ENCODE measurements at regions not wholly inside any gene's neighbourhood (a gene's known extent, or its start where the extent isn't known, plus 50 kb on each side); places are given as distances from the start of the nearest gene placed in this dataset.
"Not testable (repeated sequence)": the region's sequence is repeated elsewhere in the genome, so short reads cannot be mapped to it uniquely, and the experiment has no call there.

DNA sequence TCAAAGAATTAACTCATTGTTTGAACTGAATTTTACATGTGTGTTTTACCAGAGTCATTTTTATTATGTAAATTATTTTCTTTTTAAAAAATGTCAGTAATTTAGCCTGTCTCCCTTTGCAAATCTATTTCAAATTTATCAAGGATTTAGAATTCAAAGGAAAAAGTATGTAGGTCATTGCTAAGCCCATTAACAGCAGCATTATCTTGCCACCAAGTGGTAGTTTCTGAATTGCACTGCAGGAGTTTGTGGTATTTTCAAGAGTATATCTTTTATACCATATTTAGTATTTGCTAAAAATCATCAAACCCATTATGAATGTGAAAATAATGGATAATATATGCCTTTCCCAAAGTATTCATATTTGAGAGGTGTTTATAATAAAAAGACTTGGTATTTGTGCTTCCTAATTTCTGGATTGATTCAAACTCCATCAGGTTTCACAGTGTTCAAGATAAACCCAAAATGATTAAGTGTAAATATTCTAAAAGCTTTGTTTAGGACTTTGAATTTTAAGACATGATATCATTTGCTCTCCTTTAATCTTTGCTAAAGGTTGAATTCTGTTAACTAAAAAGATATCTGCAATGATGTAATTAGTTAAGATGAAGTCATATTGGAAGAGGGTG lies 711.4 kb downstream of the FSCB start:
- no peak for DNase-seq

DNA sequence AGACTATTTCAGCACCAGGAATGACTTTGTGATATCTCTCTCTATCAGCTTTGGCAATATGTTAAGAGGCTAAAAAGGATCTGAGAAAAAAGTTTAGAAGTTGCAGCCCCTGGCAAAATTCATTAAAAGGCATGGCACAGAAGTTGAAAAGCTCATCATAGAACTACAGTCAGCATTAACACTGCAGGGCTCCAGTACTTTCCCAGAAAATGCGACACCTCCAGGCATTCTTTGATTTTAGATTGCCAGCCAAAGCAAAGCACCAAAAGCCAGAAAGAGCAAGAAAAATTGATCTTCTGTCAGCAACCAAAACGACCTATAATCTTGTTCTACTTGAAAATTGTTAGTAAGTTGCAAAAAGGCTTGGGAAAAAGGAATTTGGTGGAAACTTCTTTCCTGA lies 713.5 kb downstream of the FSCB start:
- no peak for DNase-seq

- no peak for DNase-seq
These were observed 714.1 kb downstream of the FSCB start for GRCh38 chr14:43792980-43793379.

GRCh38 chr14:43790681-43791080 lies 716.4 kb downstream of the FSCB start:
- no peak for DNase-seq

DNA sequence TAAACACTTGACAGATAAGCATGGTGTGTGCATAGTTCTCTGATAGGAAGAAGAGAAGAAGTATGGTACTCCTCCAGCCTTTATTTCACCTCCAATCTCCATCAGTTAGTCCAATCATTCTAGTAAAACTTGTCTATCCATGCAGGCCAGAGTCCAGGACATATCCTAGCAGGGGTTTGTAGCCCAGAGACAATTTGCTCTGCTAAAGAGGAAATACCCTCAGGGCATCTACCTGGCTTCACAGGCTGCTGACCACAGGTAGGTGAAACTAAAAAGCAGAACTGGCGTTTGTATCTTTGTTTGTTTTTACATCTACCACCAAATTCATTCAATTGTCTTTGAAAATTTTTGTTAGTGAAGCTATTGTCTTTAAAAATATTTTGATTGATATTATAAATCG lies 717.6 kb downstream of the FSCB start:
- DNase-seq: no peak

- no peak for DNase-seq
These were observed 720.9 kb downstream of the FSCB start for GRCh38 chr14:43786066-43786762.

- not testable (repeated sequence) for DNase-seq
These were observed 722.7 kb downstream of the FSCB start for GRCh38 chr14:43784432-43784831.

GRCh38 chr14:43778937-43779639 lies 728.0 kb downstream of the FSCB start:
- DNase-seq: no peak

DNA sequence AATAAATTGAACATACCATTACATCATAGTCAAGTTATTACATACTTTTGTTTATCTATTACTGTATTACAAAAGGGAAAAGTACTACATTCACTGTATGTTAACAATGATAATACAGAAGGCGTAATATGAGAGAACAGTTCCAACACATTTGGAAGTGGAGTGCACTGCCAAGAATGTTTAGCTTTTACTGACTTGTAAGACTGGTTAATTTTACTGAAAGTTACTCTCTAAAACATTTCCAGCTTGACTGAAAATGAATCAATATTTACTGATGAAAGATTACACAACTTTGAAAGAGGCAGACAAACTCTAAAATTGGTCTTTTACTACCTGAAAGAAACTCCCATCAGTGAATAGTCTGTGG lies 728.5 kb downstream of the FSCB start:
- no peak for DNase-seq

- DNase-seq: no peak
These were observed 741.6 kb downstream of the FSCB start for GRCh38 chr14:43765474-43765873.

- no peak for DNase-seq
These were observed 742.6 kb downstream of the FSCB start for GRCh38 chr14:43764433-43764832.

GRCh38 chr14:43755707-43756106 lies 751.4 kb downstream of the FSCB start:
- no peak for DNase-seq

GRCh38 chr14:43754838-43755237 lies 752.2 kb downstream of the FSCB start:
- DNase-seq: no peak

DNA sequence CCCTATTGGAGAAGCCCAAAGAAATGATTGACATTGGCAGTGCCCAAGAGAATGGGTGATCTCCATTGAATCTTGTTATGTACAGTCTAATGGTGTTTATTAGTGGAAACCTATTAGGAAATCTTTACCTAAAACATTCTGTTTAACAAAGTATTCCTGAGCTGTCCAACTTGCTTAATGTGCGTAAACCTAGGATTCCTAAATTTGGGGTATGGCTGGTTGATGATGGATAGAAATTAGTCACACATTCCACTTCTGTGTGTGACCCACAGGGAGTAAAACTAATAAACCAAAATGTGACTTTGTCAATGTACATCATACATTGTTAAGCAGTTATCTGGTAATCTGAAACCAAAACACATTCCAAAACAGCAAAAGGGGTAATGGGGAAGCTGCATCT lies 761.3 kb downstream of the FSCB start:
- DNase-seq: no peak

- no peak for DNase-seq
These were observed 771.2 kb downstream of the FSCB start for GRCh38 chr14:43735932-43736331.

GRCh38 chr14:43729143-43729542 lies 777.9 kb downstream of the FSCB start:
- peak; percentile 0 for DNase-seq

DNA sequence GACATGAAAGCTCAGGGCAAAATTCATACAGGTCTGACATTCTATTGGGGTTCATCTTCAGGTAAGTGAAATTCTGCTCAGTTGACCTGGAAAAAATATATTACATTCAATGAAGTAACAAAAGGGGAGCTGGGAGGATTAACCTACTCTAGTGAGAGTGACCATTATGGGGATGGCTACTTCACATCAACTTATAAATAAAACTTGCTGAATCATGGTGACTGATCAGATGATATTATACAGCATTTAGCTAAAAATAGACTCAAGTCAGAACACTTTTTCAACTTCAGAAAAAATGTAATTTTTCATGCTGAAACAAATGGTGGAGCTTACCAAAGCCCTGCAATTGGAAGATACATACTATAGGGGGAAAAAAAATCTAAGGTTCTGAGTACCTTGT lies 800.2 kb downstream of the FSCB start:
- DNase-seq: no peak

DNA sequence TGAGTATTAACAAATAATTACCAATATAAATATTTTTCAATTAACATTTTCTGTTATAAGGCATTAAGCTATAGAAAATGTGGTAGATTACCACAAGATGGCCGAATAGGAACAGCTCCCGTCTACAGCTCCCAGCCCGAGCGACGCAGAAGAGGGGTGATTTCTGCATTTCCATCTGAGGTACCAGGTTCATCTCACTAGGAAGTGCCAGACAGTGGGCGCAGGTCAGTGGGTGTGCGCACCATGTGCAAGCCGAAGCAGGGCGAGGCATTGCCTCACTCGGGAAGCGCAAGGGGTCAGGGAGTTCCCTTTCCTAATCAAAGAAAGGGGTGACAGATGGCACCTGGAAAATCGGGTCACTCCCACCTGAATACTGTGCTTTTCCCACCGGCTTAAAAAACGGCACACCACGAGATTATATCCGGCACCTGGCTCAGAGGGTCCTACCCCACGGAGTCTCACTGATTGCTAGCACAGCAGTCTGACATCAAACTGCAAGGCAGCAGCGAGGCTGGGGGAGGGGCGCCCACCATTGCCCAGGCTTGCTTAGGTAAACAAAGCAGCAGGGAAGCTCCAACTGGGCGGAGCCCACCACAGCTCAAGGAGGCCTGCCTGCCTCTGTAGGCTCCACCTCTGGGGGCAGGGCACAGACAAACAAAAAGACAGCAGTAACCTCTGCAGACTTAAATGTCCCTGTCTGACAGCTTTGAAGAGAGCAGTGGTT lies 808.4 kb downstream of the FSCB start:
- DNase-seq: not testable (repeated sequence)

DNA sequence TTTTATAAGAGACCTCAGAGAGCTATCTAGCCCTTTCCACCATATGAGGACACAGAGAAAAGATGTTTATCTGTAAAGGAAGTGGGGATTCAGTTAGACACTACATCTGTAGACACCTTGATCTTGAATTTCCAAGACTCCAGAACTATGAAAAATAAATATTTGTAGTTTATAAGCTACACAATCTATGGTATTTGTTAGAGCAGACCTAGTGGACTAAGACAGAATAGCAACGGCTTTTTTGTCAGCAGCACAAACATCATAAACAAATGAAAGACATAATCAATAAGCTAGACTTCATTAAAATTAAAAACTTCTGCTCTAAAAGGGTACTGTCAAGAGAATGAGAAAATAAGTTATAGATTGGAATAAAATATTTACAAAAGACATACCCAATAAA lies 810.1 kb downstream of the FSCB start:
- no peak for DNase-seq

- DNase-seq: no peak
These were observed 814.4 kb downstream of the FSCB start for GRCh38 chr14:43692706-43693105.

DNA sequence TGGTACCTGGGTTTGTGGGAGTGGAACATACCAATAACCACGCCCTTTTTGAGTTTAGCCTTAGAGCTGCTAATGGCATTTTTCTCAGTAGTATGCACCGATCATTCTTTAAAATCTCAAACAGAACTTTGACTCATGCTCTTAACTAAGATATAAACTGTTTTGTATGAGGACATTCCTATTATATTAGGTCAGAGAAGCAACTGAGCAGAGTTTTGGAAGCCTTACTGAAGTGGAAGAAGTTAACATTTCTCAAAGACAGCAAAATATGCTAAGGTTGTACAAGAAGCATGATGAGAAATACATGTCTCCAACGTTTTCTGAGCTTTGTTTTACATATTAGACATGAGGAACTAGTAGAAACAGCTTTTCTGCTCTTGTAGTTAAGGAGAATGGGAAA lies 819.2 kb downstream of the FSCB start:
- DNase-seq: no peak

GRCh38 chr14:43677581-43677980 lies 829.5 kb downstream of the FSCB start:
- no peak for DNase-seq

- DNase-seq: no peak
These were observed 832.8 kb downstream of the FSCB start for GRCh38 chr14:43674273-43674672.
